ENCODE measurements at regions not wholly inside any gene's neighbourhood (a gene's known extent, or its start where the extent isn't known, plus 50 kb on each side); places are given as distances from the start of the nearest gene placed in this dataset.
"Not testable (repeated sequence)": the region's sequence is repeated elsewhere in the genome, so short reads cannot be mapped to it uniquely, and the experiment has no call there.

GRCh38 chr2:192971981-192972380 lies 777.2 kb upstream of the TMEFF2 start:
- DNase-seq = no peak
- Histone ChIP-seq H3K36me3 (replicated peaks; ENCODE audit: control insufficient read depth, insufficient read depth, low read length) (no peaks in the 10 kb centered on the region), H3K4me3 (ENCODE audit: insufficient read depth, low read depth, low read length) (no peak overlapping the region), H3K27me3 (ENCODE audit: control insufficient read depth, insufficient read depth, low read length) (no peaks in the 10 kb centered on the region)

GRCh38 chr2:192969055-192969454 lies 774.3 kb upstream of the TMEFF2 start:
- no peaks in the 10 kb centered on the region for H3K27me3 ChIP-seq (ENCODE audit: control insufficient read depth, insufficient read depth, low read length)
- DNase-seq = peak; percentile 2
- no peaks in the 10 kb centered on the region for H3K36me3 ChIP-seq (replicated peaks; ENCODE audit: control insufficient read depth, insufficient read depth, low read length)
- no peak overlapping the region for H3K4me3 ChIP-seq (ENCODE audit: insufficient read depth, low read depth, low read length)

- Histone ChIP-seq H3K36me3 (replicated peaks; ENCODE audit: control insufficient read depth, insufficient read depth, low read length) (no peaks in the 10 kb centered on the region), H3K4me3 (ENCODE audit: insufficient read depth, low read depth, low read length) (no peak overlapping the region), H3K27me3 (ENCODE audit: control insufficient read depth, insufficient read depth, low read length) (no peaks in the 10 kb centered on the region)
- DNase-seq = no peak
Measured at GRCh38 chr2:192960945-192961344, 766.2 kb upstream of the TMEFF2 start.

GRCh38 chr2:192958615-192959014 lies 763.9 kb upstream of the TMEFF2 start:
- H3K4me3 ChIP-seq (ENCODE audit: insufficient read depth, low read depth, low read length); H3K36me3 ChIP-seq (replicated peaks; ENCODE audit: control insufficient read depth, insufficient read depth, low read length); H3K27me3 ChIP-seq (ENCODE audit: control insufficient read depth, insufficient read depth, low read length); DNase-seq: not testable (repeated sequence)

- H3K4me3 ChIP-seq (ENCODE audit: insufficient read depth, low read depth, low read length) = no peak overlapping the region
- H3K27me3 ChIP-seq (ENCODE audit: control insufficient read depth, insufficient read depth, low read length) = no peaks in the 10 kb centered on the region
- no peaks in the 10 kb centered on the region for H3K36me3 ChIP-seq (replicated peaks; ENCODE audit: control insufficient read depth, insufficient read depth, low read length)
- DNase-seq = no peak
Measured at GRCh38 chr2:192957425-192957824, 762.7 kb upstream of the TMEFF2 start.

- no peak overlapping the region for H3K4me3 ChIP-seq (ENCODE audit: insufficient read depth, low read depth, low read length)
- no peak for DNase-seq
- H3K27me3 ChIP-seq (ENCODE audit: control insufficient read depth, insufficient read depth, low read length) = no peaks in the 10 kb centered on the region
- no peaks in the 10 kb centered on the region for H3K36me3 ChIP-seq (replicated peaks; ENCODE audit: control insufficient read depth, insufficient read depth, low read length)
Measured at GRCh38 chr2:192953116-192953515, 758.4 kb upstream of the TMEFF2 start.

- Histone ChIP-seq H3K36me3 (replicated peaks; ENCODE audit: control insufficient read depth, insufficient read depth, low read length) (no peaks in the 10 kb centered on the region), H3K4me3 (ENCODE audit: insufficient read depth, low read depth, low read length) (no peak overlapping the region)
- no peak for DNase-seq
Measured at GRCh38 chr2:192952245-192952644, 757.5 kb upstream of the TMEFF2 start.

GRCh38 chr2:192948316-192948715 lies 753.6 kb upstream of the TMEFF2 start:
- no peaks in the 10 kb centered on the region for H3K36me3 ChIP-seq (replicated peaks; ENCODE audit: control insufficient read depth, insufficient read depth, low read length)
- no peak overlapping the region for H3K4me3 ChIP-seq (ENCODE audit: insufficient read depth, low read depth, low read length)
- H3K27me3 ChIP-seq (ENCODE audit: control insufficient read depth, insufficient read depth, low read length) = no peaks in the 10 kb centered on the region
- DNase-seq = no peak

More at GRCh38 chr2:192952245-192952644, 757.5 kb upstream of the TMEFF2 start:
- H3K27me3 ChIP-seq (ENCODE audit: control insufficient read depth, insufficient read depth, low read length) = no peaks in the 10 kb centered on the region

GRCh38 chr2:192947352-192947751 lies 752.6 kb upstream of the TMEFF2 start:
- Histone ChIP-seq H3K36me3 (replicated peaks; ENCODE audit: control insufficient read depth, insufficient read depth, low read length) (no peaks in the 10 kb centered on the region), H3K4me3 (ENCODE audit: insufficient read depth, low read depth, low read length) (no peak overlapping the region), H3K27me3 (ENCODE audit: control insufficient read depth, insufficient read depth, low read length) (no peaks in the 10 kb centered on the region)
- no peak for DNase-seq

- DNase-seq = no peak
Measured at GRCh38 chr2:192940767-192941166, 746.0 kb upstream of the TMEFF2 start.

GRCh38 chr2:192932376-192932775 lies 737.6 kb upstream of the TMEFF2 start:
- no peak for DNase-seq
- Histone ChIP-seq H3K4me3 (ENCODE audit: insufficient read depth, low read depth, low read length) (no peak overlapping the region), H3K36me3 (replicated peaks; ENCODE audit: control insufficient read depth, insufficient read depth, low read length) (no peaks in the 10 kb centered on the region), H3K27me3 (ENCODE audit: control insufficient read depth, insufficient read depth, low read length) (no peaks in the 10 kb centered on the region)

More at GRCh38 chr2:192940767-192941166, 746.0 kb upstream of the TMEFF2 start:
- Histone ChIP-seq H3K27me3 (ENCODE audit: control insufficient read depth, insufficient read depth, low read length) (no peaks in the 10 kb centered on the region), H3K36me3 (replicated peaks; ENCODE audit: control insufficient read depth, insufficient read depth, low read length) (no peaks in the 10 kb centered on the region), H3K4me3 (ENCODE audit: insufficient read depth, low read depth, low read length) (no peak overlapping the region)

- not testable (repeated sequence) for DNase-seq; H3K27me3 ChIP-seq (ENCODE audit: control insufficient read depth, insufficient read depth, low read length); H3K4me3 ChIP-seq (ENCODE audit: insufficient read depth, low read depth, low read length); H3K36me3 ChIP-seq (replicated peaks; ENCODE audit: control insufficient read depth, insufficient read depth, low read length)
Measured at GRCh38 chr2:192921631-192922030, 726.9 kb upstream of the TMEFF2 start.

- no peak for DNase-seq
- H3K36me3 ChIP-seq (replicated peaks; ENCODE audit: control insufficient read depth, insufficient read depth, low read length) = no peaks in the 10 kb centered on the region
- no peak overlapping the region for H3K4me3 ChIP-seq (ENCODE audit: insufficient read depth, low read depth, low read length)
- no peaks in the 10 kb centered on the region for H3K27me3 ChIP-seq (ENCODE audit: control insufficient read depth, insufficient read depth, low read length)
Measured at GRCh38 chr2:192901446-192901845, 706.7 kb upstream of the TMEFF2 start.

- H3K4me3 ChIP-seq (ENCODE audit: insufficient read depth, low read depth, low read length) = no peak overlapping the region
- H3K27me3 ChIP-seq (ENCODE audit: control insufficient read depth, insufficient read depth, low read length) = no peaks in the 10 kb centered on the region
- H3K36me3 ChIP-seq (replicated peaks; ENCODE audit: control insufficient read depth, insufficient read depth, low read length) = no peaks in the 10 kb centered on the region
- no peak for DNase-seq
Measured at GRCh38 chr2:192899466-192899865, 704.7 kb upstream of the TMEFF2 start.

- not testable (repeated sequence) for H3K36me3 ChIP-seq (replicated peaks; ENCODE audit: control insufficient read depth, insufficient read depth, low read length); H3K27me3 ChIP-seq (ENCODE audit: control insufficient read depth, insufficient read depth, low read length); H3K4me3 ChIP-seq (ENCODE audit: insufficient read depth, low read depth, low read length); DNase-seq
Measured at GRCh38 chr2:192893976-192894375, 699.2 kb upstream of the TMEFF2 start.

GRCh38 chr2:192888109-192888508 lies 693.4 kb upstream of the TMEFF2 start:
- no peaks in the 10 kb centered on the region for H3K27me3 ChIP-seq (ENCODE audit: control insufficient read depth, insufficient read depth, low read length)
- no peaks in the 10 kb centered on the region for H3K36me3 ChIP-seq (replicated peaks; ENCODE audit: control insufficient read depth, insufficient read depth, low read length)
- DNase-seq = no peak
- H3K4me3 ChIP-seq (ENCODE audit: insufficient read depth, low read depth, low read length) = no peak overlapping the region
